ENCODE measurements at regions not wholly inside any gene's neighbourhood (a gene's known extent, or its start where the extent isn't known, plus 50 kb on each side); places are given as distances from the start of the nearest gene placed in this dataset.

GRCh38 chr6:156260815-156261214, 516.4 kb upstream of the ARID1B start:
- no peak for TF ChIP-seq CTCF (IDR thresholded peaks at IDR 0.05)
- TF ChIP-seq POLR2A (IDR thresholded peaks at IDR 0.05): no peak
